Parathyroid adenoma (tissue), 2 donors: ENCODE measurements at regions not wholly inside any gene's neighbourhood (a gene's known extent, or its start where the extent isn't known, plus 50 kb on each side); places are given as distances from the start of the nearest gene placed in this dataset.

Experiments used
- H2AFZ ChIP-seq: fragments of 300-600 bp; sonication (generic); one replicate; pipeline ENCODE4 v1.7.0; 2017; ENCODE audit warnings: antibody characterized with exemption, mild to moderate bottlenecking
- H3K27ac ChIP-seq: fragments of 300-600 bp; sonication (generic); one replicate; pipeline ENCODE4 v1.7.0; 2017
- H3K27me3 ChIP-seq: fragments of 300-600 bp; sonication (generic); one replicate; pipeline ENCODE4 v1.7.0; 2017; ENCODE audit warnings: low read length; ENCODE audit not compliant: control insufficient read depth, insufficient read depth
- H3K36me3 ChIP-seq: fragments of 300-600 bp; sonication (generic); one replicate; pipeline ENCODE4 v1.7.0; 2017; ENCODE audit warnings: low read length; ENCODE audit not compliant: control insufficient read depth, insufficient read depth
- H3K4me1 ChIP-seq: fragments of 300-600 bp; sonication (generic); one replicate; pipeline ENCODE4 v1.7.0; 2017; ENCODE audit warnings: control low read depth
- H3K4me2 ChIP-seq: fragments of 300-600 bp; sonication (generic); one replicate; pipeline ENCODE4 v1.7.0; 2017; ENCODE audit warnings: low read length
- H3K4me3 ChIP-seq: fragments of 300-600 bp; sonication (generic); one replicate; pipeline ENCODE4 v1.7.0; 2017; ENCODE audit warnings: low read depth, low read length
- H3K79me2 ChIP-seq: fragments of 300-600 bp; sonication (generic); one replicate; pipeline ENCODE4 v1.7.0; 2017; ENCODE audit warnings: control low read depth
- H3K9ac ChIP-seq: fragments of 300-600 bp; sonication (generic); one replicate; pipeline ENCODE4 v1.7.0; 2017; ENCODE audit warnings: mild to moderate bottlenecking
- H3K9me3 ChIP-seq: fragments of 300-600 bp; sonication (generic); one replicate; pipeline ENCODE4 v1.7.0; 2017; ENCODE audit warnings: low read length; ENCODE audit not compliant: control insufficient read depth
- TF ChIP-seq, protein P1 (sequence below): fragments of 300-600 bp; sonication (generic); IDR thresholded peaks from one replicate; pipeline ENCODE4 v1.7.0; 2017; ENCODE audit warnings: antibody characterized with exemption, mild to moderate bottlenecking
- donor health status: primary hyperparathyroidism.

DNA sequence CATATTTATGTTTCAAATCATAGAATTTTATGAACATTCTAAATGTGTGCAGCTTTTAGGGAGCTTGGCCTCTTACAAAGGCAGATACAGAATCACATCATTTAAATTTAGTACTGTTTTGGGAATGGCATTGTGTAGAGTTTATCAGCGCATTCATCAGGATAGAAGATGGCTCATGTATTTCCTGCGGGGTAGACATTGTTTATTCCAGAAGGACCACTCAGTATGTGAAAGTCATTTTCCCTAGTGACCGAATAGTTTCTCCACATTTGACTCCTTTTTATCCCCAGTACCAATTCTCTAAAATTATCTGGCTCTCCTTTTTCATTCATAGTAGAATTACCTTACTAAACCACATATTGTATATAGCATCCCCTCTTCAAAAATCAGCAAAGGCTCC, 981.9 kb upstream of the ADGRL4 start:
- Histone ChIP-seq H3K79me2 (no peaks in the 10 kb centered on the region), H3K9me3 (no peaks in the 10 kb centered on the region), H3K9ac (no peak overlapping the region), H3K27me3 (no peaks in the 10 kb centered on the region), H3K4me1 (no peaks in the 10 kb centered on the region), H3K4me2 (no peak overlapping the region), H3K4me3 (no peak overlapping the region), H2AFZ (no peak overlapping the region), H3K27ac (no peak overlapping the region), H3K36me3 (no peaks in the 10 kb centered on the region)
- TF ChIP-seq, protein P1, sequence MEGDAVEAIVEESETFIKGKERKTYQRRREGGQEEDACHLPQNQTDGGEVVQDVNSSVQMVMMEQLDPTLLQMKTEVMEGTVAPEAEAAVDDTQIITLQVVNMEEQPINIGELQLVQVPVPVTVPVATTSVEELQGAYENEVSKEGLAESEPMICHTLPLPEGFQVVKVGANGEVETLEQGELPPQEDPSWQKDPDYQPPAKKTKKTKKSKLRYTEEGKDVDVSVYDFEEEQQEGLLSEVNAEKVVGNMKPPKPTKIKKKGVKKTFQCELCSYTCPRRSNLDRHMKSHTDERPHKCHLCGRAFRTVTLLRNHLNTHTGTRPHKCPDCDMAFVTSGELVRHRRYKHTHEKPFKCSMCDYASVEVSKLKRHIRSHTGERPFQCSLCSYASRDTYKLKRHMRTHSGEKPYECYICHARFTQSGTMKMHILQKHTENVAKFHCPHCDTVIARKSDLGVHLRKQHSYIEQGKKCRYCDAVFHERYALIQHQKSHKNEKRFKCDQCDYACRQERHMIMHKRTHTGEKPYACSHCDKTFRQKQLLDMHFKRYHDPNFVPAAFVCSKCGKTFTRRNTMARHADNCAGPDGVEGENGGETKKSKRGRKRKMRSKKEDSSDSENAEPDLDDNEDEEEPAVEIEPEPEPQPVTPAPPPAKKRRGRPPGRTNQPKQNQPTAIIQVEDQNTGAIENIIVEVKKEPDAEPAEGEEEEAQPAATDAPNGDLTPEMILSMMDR, result no peak

DNA sequence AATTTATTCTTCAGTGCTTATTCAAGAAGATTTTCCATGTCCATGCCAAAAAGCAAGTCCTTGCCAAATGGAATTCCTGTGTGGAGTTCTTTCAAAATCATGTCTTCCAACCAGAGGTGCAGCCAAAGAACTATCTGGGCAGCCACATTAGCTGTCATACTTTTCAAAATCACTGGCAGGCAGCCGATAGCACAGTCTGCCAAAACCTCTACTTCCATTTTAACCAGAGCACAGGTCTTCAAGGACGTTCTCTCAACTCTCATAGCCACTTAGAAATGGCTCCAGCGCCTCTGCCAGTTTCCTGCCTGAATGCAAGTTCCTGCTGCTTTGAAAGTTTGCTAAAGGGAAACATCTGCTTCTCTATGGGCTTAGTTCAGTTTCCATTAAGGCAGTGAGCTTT, 975.7 kb upstream of the ADGRL4 start:
- TF ChIP-seq, protein P1, result no peak
- no peaks in the 10 kb centered on the region for H3K4me1 ChIP-seq
- H3K4me2 ChIP-seq, result no peak overlapping the region
- no peaks in the 10 kb centered on the region for H3K9me3 ChIP-seq
- no peaks in the 10 kb centered on the region for H3K36me3 ChIP-seq
- H3K9ac ChIP-seq, result no peak overlapping the region
- H2AFZ ChIP-seq, result no peak overlapping the region
- H3K27ac ChIP-seq, result no peak overlapping the region
- H3K27me3 ChIP-seq, result no peaks in the 10 kb centered on the region
- no peaks in the 10 kb centered on the region for H3K79me2 ChIP-seq
- no peak overlapping the region for H3K4me3 ChIP-seq

DNA sequence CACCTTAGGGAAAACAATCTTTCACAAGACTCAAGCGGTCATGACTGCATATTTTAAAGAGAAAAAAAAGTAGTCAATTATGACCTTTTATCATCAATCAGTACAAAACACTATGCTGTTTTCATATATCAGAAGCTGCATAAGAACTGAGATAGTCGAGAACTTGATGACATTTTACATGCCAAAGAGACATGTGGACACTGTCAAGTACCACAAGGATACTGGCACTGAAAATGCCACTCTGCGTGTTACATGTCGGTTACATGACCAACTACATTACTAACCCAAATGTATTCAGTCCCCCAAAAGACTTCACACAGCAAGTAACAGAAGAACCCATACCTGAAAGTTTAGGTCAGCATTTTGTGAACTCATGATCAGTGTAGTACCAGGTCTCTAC, 975.0 kb upstream of the ADGRL4 start:
- Histone ChIP-seq H3K4me3 (no peak overlapping the region), H3K36me3 (no peaks in the 10 kb centered on the region), H2AFZ (no peak overlapping the region), H3K79me2 (no peaks in the 10 kb centered on the region), H3K4me1 (no peaks in the 10 kb centered on the region), H3K27ac (no peak overlapping the region), H3K9me3 (no peaks in the 10 kb centered on the region), H3K4me2 (no peak overlapping the region), H3K27me3 (no peaks in the 10 kb centered on the region), H3K9ac (no peak overlapping the region)
- TF ChIP-seq, protein P1, result no peak

DNA sequence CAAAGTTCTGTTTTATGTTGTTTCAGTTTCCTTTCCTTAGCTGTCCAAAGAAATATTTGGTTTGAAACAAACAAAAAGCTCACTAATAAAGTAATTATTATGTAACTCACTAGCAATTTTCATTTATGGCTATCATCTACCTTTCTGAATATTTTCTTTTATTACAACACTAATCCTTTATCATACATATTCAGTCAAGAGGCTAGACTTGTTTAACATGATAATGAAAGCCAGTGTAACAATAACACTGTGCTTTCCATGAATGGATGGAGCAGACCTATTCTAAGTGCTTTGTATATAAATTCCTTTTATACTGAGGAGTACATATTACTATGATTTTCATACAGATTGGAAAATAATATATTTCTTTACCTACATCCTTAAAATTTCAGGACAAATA, 972.8 kb upstream of the ADGRL4 start:
- Histone ChIP-seq H3K27me3 (no peaks in the 10 kb centered on the region), H3K9ac (no peak overlapping the region), H3K4me2 (no peak overlapping the region), H2AFZ (no peak overlapping the region), H3K27ac (no peak overlapping the region), H3K4me1 (no peaks in the 10 kb centered on the region), H3K79me2 (no peaks in the 10 kb centered on the region), H3K4me3 (no peak overlapping the region), H3K9me3 (no peaks in the 10 kb centered on the region), H3K36me3 (no peaks in the 10 kb centered on the region)
- TF ChIP-seq, protein P1, result no peak

DNA sequence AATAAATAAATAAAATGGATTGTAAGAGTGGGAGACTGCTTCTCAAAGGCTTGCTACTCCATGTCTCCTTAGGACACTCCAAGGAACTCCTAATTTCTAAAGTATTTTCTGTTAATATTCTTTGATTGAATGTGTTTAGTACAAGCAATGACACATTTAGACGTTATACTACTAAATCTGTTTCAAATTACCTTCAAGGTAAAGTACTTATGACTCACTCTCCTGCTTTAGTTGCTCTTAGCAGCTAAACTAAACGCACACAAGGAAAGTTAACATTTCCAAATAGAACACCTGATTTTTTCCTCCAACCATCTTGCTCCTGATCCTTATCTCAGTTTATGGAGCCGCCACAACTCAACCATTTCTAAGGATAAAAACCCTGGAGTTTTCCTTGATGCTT, 969.8 kb upstream of the ADGRL4 start:
- Histone ChIP-seq H3K9ac (no peak overlapping the region), H3K36me3 (no peaks in the 10 kb centered on the region), H3K9me3 (no peaks in the 10 kb centered on the region), H2AFZ (no peak overlapping the region), H3K79me2 (no peaks in the 10 kb centered on the region), H3K27ac (no peak overlapping the region), H3K27me3 (no peaks in the 10 kb centered on the region), H3K4me2 (no peak overlapping the region), H3K4me1 (no peaks in the 10 kb centered on the region), H3K4me3 (no peak overlapping the region)
- TF ChIP-seq, protein P1, result no peak
